Keratinocyte (primary cell): ENCODE measurements at regions not wholly inside any gene's neighbourhood (a gene's known extent, or its start where the extent isn't known, plus 50 kb on each side); places are given as distances from the start of the nearest gene placed in this dataset.

Source experiments
- CTCF ChIP-seq, 3 experiments: IDR thresholded peaks in 1 of 3; conservative IDR thresholded peaks in 1 of 3; optimal IDR thresholded peaks in 1 of 3; 2 replicates in 2 of 3; 3 replicates in 1 of 3; pipeline versions ENCODE3 to v1.5.1; 2011; ENCODE audit warnings: low read length in 3 of 3, mild to moderate bottlenecking in 3 of 3, moderate library complexity in 2 of 3, control low read depth in 1 of 3, inconsistent platforms in 1 of 3; ENCODE audit not compliant: insufficient read depth in 2 of 3; ENCODE audit errors: extremely low read depth in 1 of 3
- EZH2 ChIP-seq: IDR thresholded peaks from one replicate; pipeline ENCODE4 v1.6.1; 2012; ENCODE audit warnings: inconsistent platforms, mild to moderate bottlenecking, low read length, moderate library complexity

- TF ChIP-seq CTCF (optimal IDR thresholded peaks at IDR 0.05 in 1 of 3, IDR thresholded peaks at IDR 0.05 in 1 of 3, conservative IDR thresholded peaks at IDR 0.05 in 1 of 3; ENCODE audit: extremely low read depth in 1 of 3, insufficient read depth in 2 of 3, low read length in 3 of 3) (no peak), EZH2 (no peak)
Observed at GRCh38 chrX:113804291-113804690, 779.6 kb upstream of the HTR2C start.
